Stimulated activated CD8-positive, alpha-beta memory T cell treated with anti-CD3 and anti-CD28 coated beads, Interleukin-7, amount 100 ng/mL, for 48 hours (primary cell): ENCODE measurements at regions not wholly inside any gene's neighbourhood (a gene's known extent, or its start where the extent isn't known, plus 50 kb on each side); places are given as distances from the start of the nearest gene placed in this dataset.
"Not testable (repeated sequence)": the region's sequence is repeated elsewhere in the genome, so short reads cannot be mapped to it uniquely, and the experiment has no call there.

Source experiments
- DNase-seq, 2 donors: peaks; one replicate each; pipeline ENCODE4 v3.0.0-alpha.2; 2020; ENCODE audit warnings: low read depth in 1 of 2; ENCODE audit errors: extremely low read depth in 1 of 2

DNA sequence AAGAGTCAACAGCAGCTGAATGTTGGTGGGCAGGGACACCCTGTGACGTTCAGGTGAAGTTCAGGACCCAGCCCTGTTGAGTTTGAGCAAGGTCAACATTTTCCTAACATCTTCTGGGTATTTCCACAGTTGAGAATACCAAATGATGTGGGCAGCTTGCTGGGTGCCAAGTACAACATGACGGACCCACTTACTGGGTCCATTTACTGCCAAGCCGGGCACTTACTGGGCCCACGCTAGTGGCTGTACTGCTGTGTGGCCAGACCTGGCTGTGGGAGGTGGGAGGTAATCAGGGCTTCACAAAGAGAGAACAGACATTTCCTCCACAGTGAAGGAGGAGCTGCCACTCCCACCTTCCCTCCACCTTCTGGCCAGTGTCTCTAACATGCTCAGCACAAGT lies 99.2 kb downstream of the PSMG1 start:
- no peak for DNase-seq

DNA sequence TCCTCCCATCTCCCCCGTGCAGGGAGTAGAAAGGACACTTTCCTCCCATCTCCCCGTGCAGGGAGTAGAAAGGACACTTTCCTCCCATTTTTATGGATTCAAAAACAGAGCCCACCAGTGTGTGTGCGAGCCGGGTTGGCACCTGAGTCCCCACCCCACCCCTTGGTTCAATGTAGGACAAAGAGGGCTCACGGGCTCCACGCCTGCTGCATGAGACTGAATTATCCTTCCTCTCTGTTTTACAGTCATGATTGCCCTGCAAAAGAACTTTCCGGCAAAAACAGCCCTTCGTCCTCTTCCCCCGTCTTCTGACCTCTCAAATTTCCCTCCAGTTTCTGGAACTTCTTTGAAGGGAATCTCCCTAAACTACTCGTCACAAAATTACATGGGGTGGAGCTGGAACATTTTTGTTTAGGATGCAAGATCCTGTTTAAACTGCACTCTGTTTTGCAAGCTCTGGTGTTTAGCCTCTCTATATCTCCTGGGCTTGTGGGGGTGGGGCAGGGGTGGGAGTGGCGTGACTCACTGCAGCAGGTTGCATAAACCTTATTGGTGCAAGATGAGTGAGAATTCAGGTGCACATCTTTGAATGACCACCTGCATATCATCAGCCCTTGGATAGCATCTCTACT lies 99.8 kb downstream of the PSMG1 start:
- DNase-seq = no peak

DNA sequence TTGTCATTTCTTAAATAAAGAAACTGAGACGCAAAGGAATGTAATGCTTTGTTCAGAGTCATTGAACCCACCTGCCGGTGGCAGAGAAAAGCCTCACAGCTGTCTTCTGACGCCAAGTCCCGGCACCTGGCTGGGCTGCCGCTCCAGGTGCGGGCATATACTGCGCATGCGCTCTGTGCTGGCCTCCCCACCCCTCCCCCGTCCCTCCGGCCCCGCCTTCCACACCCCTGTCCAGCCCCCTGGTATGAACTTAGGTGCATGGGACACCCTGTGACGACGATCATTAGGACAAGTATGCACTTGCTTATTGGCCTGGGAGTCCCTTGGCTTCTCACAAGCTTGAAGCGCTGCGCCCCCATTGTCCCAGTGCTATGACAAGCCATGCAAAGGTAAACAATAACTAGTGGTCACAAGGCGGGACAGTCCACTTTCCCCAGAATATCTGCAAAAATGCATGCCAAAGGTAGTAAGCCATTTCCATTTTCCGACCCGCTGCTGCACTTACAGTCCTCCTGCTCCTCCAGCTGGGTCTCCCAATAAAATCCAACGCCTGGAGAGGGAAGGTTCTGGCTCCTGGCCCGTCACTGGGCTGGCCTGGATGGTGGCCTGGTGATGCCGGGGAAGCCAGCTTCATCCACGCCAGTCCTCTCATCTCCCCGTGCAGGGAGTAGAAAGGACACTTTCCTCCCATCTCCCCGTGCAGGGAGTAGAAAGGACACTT lies 100.4 kb downstream of the PSMG1 start:
- no peak for DNase-seq

DNA sequence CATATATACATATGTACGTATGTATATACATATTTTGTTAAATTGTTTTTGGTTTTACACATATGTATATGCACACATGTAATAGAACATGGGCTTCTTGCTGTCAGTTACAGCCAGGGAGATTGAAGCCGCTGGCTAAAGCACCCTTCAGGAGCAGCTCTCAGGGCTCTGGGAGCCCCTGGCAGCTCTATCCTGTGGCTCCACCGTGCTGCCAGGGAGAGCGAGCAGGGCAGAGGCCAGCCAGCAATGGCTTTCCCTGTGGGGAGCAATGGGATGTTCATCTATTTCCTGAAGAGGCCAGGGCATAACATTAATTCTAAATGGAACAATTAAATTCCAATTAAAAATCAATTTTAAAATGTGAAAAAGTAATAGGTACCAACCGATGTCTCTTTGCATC lies 102.9 kb downstream of the PSMG1 start:
- DNase-seq = no peak

DNA sequence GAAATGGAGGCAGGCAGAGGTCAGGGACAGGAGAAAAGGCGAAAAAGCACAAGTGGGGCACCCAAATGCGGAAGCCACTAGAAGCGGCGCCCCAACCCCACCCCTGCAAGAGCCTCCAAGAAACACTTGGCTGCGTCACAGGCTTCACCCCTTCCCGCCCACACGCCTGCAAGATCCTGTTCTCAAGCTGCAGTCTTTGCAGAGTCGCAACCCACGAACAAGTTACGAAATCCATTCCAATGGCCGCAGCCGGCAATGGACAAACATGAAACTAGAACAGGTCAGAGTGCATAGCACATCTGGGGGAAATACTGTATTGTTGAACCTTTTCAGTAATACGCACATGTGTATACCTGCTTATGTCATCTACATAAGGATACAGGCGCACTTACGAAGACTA lies 103.6 kb downstream of the PSMG1 start:
- no peak for DNase-seq

DNA sequence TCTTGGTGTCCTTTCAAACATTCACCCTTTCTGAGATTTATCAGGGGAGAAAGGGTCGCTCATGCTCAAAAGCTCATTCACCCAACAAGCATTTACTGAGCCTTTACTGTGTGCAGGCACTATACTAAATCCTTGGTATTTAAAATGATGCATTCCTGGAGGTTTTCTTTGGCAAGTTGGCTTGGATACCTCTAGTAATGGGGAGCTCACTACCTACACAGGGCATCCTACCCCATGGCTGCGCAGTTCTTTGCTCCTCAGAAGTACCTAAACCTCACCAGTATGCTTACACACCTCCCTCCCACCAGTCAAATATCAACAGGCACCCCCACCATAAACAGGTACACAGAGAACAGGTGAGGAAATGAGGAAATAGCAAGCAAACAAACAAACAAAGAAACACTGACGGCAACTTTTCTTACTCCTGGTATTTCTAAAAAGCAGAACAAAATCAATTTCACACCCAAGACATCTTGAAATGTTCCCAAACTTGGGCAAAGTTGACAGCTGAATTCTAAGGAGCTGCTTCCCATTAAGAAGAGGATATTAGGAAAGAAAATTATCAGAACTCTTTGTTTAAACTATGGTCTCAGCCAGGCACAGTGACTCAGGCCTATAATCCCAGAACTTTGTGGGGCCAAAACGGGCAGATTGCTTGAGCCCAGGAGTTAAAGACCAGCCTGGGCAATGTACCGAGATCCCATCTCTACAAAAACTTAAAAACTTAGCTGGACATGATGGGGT lies 104.8 kb downstream of the PSMG1 start:
- DNase-seq = no peak

DNA sequence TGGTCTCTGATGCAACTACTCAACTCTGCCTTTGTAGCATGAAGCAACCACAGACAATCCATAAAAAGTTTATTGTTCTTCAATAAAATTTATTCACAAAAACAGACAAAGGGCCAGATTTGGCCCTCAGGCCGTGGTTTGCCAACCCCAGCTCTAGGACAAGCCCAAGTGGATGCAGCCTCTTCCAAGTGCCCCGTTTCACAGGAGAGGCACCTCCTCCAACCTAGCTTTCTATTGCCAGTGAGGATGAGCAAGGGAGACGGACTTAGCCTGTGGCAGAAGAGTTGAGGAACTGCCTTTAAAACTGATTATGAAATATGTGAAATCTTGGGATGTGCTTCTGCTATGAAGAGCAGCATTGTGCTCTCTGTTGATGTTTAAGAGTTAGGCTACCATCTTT lies 105.4 kb downstream of the PSMG1 start:
- no peak for DNase-seq

DNA sequence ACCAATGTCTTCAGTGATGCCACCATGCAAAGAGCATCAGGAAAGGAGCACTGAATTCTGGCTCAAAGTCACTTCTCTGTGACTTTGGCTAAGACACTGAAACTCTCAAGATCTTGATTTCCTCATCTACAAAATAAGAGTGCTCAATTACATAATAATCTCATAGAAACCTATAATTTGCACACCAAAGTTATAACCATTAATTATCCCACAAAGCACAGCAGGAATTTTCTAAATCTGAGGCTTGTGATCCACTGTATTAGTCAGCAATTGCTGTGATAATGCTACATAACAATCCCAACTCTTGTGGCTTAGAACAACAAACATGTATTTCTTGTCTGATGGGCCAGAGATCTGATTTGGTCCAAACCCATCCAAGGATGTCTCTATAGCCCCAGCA lies 108.7 kb downstream of the PSMG1 start:
- DNase-seq = no peak

DNA sequence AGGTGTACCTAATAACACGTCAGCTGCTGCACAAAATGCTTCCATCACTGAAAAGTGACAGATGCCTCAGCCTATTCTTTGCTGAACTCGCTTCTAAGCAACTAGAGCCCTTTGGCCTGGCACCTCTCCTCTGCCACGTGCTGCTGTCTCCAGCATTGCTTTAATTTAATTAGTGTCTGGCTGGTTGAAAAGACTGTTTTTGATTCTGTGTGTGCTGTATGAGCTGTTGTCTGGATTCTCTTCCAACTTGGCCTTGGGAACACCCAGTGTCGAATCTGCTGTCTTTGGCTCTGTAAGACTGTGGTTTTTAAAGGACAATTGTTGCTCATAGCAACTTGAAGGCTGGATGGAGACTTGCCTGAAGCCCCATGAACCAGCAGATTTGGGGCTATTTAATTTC lies 109.5 kb downstream of the PSMG1 start:
- no peak for DNase-seq

DNA sequence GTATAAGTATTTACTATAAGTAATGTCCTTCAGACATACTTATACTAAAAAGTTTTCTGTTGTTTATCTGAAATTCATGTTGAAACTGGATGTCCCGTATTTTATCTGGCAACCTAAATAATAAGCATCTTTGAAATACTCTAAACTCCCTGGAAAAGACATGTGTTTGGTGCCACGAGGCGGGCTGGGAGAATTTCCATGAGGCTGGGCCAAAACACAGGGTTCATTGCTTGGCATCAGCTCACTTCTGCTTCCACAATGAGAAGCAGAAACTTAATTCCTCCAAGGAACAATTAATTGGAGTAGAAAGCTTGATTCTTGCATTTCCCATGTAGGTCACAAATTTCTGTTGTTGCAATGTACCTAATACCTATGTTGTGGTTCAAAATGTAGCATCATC lies 110.2 kb downstream of the PSMG1 start:
- no peak for DNase-seq

DNA sequence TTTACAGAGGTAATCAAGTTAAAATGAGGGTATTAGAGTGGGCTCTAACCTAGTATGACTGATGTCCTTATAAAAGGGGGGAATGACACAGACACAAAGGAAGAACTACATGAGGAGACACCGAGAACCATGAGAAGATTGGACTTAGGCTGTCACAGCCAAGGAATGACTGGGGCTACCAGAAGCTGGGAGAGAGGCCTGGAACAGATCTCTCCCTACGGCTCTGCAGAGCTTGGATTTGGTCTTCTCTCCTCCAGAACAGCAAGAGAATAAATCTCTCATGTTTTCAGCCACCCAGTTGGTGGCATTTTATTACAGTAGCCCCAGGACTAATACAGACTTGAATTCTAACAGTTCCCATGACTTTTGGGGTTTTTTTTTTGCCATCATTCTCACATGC lies 110.8 kb downstream of the PSMG1 start:
- DNase-seq = no peak

DNA sequence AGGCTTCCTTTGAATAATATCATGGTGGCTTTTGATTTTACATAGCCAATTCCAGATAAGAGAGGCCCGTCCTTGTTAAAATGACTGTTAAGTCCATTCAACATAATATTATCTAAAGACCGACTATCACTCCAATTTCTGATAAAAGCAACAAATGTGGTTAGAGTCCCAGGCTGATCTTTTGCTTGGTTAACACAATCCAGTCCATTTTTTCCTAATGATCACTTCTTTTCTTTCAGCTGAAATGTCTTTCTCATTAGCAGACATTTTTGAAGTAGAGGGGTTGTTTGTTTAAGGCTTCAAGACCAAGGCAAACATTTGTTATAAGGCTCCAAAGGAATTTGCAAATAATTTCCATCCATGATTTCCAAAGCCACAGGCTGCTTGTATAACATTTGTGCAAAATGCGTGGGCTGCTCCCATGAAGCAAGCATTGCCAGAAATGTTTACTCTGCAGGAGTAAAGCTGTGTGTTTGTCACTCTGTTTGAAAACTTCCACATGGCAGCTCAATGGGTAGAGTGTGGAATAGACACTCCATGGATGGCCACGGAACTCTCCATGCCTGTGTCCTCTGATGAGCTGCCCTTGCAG lies 111.5 kb downstream of the PSMG1 start:
- DNase-seq = no peak

DNA sequence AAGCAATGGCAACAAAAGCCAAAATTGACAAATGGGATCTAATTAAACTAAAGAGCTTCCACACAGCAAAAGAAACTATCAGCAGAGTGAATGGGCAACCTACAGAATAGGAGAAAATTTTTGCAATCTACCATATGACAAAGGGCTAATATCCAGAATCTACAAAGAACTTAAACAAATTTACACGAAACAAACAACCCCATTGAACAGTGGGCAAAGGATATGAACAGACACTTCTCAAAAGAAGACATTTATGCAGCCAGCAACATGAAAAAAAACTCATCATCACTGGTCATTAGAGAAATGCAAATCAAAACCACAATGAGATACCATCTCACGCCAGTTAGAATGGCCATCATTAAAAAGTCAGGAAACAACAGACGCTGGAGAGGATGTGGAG lies 113.4 kb downstream of the PSMG1 start:
- DNase-seq = not testable (repeated sequence)

DNA sequence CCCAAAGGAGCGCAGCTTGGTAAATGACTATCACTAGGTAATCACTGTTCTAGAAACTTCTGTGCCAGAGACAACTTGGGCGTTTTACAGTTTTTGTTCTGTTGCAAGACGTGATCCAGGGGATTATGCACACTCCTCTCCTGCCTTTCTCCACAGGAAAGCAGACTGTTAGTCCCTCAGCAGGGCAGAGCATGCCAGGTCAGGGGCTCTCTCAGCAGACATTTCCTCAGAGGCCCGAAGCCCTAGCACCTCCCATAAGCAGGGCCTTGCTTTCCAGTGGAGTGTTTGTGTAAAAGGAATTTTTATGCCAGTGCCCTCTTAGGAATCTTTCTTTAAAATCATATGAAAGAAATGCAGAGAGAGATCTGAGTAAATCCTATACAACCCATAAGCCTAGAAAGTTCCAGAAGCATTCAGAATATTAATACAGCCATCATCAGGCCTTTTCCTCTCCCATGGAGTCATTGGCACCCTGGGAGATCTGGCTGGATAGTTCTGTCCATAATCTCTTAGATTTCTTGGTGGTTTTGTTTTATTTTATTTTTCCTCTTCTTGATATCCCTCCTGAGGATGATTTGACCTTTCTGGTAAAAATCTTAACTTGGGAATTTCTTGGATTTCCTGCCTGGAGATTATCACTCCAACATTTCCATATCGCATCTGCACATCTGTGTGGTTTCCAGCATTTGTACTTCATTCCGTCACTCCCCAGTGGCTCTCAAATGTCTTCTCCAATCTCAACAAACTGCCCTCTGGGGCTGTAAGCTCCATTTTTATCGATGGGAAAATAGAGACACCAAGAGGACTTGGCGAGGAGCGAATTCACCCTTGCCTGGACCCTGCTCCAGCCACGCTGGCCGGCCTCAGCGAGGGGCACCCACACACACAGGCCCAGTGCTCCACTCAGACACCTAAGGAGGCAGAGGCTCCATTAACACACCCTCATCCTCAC lies 116.1 kb downstream of the PSMG1 start:
- DNase-seq = no peak

DNA sequence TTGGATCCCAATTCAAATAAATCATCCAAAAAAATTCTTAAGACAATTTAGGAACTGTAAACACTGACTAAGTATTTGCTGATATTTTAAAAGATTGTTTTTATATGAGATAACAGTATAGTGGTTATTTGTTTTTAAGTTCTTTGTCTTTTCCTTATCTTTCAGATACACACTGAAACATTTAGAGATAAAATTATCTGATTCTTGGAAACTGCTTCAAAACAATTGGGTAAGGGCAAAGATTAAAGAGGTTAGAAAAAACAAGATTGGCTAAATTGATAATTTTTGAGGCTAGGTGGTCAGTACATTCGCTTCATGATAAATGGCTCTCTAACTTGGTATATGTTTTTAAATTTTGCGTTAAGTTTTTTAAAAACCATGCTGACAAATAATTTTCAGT lies 117.3 kb downstream of the PSMG1 start:
- DNase-seq = no peak

DNA sequence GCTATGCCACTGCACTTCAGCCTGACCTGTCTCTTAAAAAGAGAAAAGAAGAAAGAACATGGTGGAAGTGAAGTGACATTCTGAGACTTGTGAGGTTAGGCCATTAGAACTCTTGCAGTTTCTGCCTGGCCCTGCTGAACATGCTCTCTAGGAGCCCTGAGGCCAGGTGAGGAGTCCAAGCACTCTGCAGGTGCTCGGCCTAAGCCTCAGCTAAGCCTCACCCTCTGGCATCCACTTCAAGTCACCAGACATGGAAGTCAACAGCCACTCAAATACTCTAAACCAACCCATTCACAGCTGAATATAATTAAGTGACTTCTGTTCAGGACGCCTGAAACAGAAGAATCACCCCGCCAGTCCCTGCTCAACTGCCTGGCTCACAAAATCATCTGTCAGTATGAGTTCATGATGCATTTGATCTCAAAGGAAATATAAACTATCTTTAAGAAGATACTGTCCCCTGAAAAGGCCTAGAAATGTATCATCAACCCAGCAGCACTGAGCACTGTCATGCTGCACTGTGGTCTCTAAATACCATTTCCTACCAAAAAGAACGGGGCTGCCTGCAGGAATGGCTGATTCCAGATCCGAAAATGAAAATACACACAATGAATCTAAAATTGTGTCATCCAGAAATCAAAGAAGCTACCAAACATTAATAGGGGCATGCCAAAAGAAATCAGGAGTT lies 118.8 kb downstream of the PSMG1 start:
- no peak for DNase-seq

DNA sequence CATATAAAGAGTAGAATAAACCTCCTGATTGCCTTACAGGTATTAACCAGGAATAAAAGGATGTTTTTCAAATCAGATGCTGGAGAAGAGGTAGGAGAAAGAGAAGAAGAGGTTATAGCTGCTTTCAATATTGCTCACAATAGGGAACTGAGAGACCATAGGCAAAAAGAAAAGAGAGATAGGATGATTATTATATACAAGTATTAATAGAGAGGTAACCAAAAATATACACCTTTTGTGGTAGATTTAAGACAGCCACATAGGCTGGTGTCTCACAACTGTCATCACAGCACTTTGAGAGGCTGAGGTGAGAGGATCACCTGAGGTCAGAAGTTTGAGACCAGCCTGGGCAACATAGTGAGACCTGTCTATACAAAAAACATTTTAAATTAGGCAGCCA lies 119.7 kb downstream of the PSMG1 start:
- DNase-seq = no peak

DNA sequence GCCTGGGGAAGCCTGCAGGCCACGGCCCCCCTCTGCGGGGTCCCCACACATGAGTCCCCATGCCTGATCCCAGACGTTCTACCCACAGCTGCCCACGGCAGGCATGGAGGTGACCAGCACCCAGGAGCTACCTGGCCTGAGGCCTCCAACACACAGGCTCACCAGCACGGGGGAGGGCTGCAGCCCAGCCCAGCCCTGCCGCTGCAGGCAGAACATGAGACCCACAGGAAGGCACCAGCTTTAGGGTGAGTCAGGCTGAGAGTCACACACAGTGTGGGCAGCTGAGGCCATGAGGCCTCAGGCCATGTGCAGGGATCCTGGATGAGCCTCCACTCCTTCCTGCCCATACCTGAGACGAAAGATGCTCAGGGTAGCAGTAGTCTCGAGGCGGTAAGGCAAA lies 121.1 kb downstream of the PSMG1 start:
- DNase-seq = no peak

DNA sequence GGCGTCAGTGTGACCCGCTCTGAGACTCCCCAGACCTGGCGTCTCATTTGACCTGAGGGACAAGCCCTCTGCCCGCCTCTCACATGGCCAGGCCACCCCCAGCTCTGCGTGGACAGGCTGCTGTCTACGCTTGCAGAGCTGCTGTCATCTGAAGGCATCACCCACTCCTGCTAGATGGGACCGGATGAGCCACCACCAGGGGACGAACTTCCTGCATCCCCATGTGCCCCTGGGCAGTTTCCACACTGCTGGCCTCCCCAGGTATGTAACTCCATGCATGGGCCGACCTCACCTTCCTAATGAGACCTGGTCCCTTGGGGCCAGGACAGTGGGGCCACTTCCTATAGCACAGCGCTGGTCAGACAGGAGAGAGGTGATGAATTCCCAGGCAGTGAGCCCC lies 121.5 kb downstream of the PSMG1 start:
- DNase-seq = no peak

DNA sequence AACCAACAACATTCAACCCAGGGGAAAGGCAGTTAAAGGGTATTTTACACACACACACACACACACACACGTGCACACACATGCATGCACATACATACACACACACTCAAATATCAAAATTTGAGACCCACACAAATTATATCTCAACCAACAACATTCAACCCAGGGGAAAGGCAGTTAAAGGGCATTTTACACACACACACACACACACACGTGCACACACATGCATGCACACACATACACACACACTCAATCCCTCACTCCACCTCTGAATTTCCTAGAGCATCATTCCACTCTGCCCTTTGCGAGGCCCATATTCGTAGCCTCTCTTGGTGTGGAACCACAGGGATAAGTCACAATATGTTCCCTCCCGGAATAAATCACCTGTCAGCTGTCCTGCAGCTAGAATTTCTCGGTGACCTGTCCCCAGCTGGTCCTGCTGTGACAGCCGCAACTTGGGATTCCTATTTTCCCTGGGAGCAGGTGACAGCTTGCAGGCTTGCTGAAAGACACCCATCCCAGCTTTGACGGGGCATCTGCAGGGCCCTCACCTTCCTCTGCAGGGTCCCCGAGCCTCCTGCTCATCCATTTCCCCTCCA lies 122.7 kb downstream of the PSMG1 start:
- DNase-seq = no peak
